DND-41 (cell line): ENCODE measurements at regions not wholly inside any gene's neighbourhood (a gene's known extent, or its start where the extent isn't known, plus 50 kb on each side); places are given as distances from the start of the nearest gene placed in this dataset.

Experiments used
- EZH2 ChIP-seq: IDR thresholded peaks from 3 replicates; pipeline ENCODE4 v1.6.1; 2012; ENCODE audit warnings: borderline replicate concordance, low read depth, mild to moderate bottlenecking, moderate library complexity, low read length, inconsistent platforms; ENCODE audit not compliant: severe bottlenecking
- TF ChIP-seq, protein P1 (sequence below): IDR thresholded peaks from 2 replicates; pipeline ENCODE4 v1.5.1; 2012; ENCODE audit warnings: borderline replicate concordance, low read length, moderate library complexity, mild to moderate bottlenecking; ENCODE audit not compliant: poor library complexity, severe bottlenecking; ENCODE audit errors: extremely low read depth

DNA sequence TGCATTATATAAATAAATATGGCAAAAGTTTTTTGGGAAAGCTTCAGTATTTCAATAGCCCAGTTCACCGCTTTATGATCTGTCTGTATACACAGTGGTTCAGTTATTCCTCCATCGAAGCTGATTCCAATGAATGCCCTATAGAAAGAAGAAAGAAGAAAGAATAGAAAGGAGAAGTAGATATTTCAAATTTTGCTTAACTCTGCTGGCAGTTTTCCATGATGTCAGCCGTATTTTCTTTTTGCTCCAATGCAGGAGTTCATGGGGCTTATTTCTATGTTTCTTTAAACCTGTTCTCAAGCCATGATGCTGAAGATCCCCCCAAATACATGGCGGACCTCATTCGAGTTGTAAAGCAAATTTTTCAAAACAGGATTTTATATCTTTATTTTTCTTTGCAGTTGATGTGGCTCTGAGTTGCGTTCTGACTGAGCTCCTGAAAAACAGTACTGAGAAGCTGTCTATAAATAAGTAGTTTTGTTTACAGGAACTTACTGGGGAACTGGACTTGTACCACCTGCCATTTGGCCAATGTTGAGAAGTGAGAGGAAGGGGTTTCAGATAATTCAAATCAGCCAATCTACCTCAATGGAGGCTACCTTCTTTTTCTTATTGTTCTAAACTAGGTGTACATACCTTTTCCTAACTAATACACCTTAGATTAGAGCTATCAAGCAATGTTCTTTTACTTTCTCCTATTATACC, 418.5 kb upstream of the MEF2C start:
- TF ChIP-seq EZH2: no peak
- TF ChIP-seq, protein P1, sequence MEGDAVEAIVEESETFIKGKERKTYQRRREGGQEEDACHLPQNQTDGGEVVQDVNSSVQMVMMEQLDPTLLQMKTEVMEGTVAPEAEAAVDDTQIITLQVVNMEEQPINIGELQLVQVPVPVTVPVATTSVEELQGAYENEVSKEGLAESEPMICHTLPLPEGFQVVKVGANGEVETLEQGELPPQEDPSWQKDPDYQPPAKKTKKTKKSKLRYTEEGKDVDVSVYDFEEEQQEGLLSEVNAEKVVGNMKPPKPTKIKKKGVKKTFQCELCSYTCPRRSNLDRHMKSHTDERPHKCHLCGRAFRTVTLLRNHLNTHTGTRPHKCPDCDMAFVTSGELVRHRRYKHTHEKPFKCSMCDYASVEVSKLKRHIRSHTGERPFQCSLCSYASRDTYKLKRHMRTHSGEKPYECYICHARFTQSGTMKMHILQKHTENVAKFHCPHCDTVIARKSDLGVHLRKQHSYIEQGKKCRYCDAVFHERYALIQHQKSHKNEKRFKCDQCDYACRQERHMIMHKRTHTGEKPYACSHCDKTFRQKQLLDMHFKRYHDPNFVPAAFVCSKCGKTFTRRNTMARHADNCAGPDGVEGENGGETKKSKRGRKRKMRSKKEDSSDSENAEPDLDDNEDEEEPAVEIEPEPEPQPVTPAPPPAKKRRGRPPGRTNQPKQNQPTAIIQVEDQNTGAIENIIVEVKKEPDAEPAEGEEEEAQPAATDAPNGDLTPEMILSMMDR: no peak
